ENCODE measurements at regions not wholly inside any gene's neighbourhood (a gene's known extent, or its start where the extent isn't known, plus 50 kb on each side); places are given as distances from the start of the nearest gene placed in this dataset.
"Not testable (repeated sequence)": the region's sequence is repeated elsewhere in the genome, so short reads cannot be mapped to it uniquely, and the experiment has no call there.

DNA sequence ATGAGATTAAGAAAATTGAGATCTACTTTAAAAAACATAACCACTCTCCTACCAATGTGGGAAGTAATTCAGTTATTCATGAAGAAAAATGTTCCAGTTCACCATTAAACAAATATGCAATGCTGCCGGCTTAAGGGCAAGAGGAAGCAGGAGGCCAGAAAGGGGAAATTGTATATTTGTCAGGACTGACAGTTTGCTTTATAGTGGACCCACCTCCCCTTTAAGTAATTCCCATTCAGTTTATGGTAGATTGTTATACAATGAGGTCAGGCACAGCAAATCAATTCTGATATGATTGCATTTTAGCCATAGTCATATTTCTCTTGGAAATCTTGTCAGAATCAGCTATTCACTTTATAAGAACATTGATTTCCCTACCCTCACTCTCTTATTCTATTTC lies 547.8 kb downstream of the FRK start:
- no peaks in the 10 kb centered on the region for H3K4me1 Mint-ChIP-seq
- H3K27me3 Mint-ChIP-seq: no peaks in the 10 kb centered on the region
- H3K9me3 Mint-ChIP-seq: peaks cover 2% of the 10 kb centered on the region
- no peak overlapping the region for H3K27ac Mint-ChIP-seq
- no peaks in the 10 kb centered on the region for H3K36me3 Mint-ChIP-seq
- POLR2A ChIA-PET: no interaction called here
- ATAC-seq (ENCODE audit: low read depth) (no peak), DNase-seq (no peak)
- no peak overlapping the region for H3K4me3 Mint-ChIP-seq

GRCh38 chr6:115511771-115512170 lies 548.9 kb downstream of the FRK start:
- DNase-seq (no peak), ATAC-seq (ENCODE audit: low read depth) (no peak)
- no peak overlapping the region for H3K27ac Mint-ChIP-seq
- POLR2A ChIA-PET: no interaction called here
- no peaks in the 10 kb centered on the region for H3K27me3 Mint-ChIP-seq
- H3K4me3 Mint-ChIP-seq: no peak overlapping the region
- H3K36me3 Mint-ChIP-seq: no peaks in the 10 kb centered on the region
- H3K4me1 Mint-ChIP-seq: no peaks in the 10 kb centered on the region
- peaks cover 2% of the 10 kb centered on the region for H3K9me3 Mint-ChIP-seq

DNA sequence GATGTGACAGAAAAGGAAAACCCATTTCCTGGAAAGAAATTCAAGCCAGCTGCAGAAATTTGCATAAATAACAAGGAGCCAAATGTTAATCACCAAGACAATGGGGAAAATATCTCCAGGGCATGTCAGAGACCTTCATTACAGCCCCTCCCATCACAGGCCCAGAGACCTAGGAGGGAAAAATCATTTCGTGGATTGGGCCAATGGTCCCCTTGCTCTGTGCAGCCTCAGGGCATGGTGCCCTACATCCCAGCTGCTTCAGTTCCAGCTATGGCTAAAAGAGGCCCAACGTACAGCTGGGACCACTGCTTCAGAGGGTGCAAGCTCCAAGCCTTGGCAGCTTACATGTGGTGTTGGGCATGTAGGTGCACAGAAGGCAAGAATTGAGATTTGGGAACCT lies 558.3 kb downstream of the FRK start:
- DNase-seq; H3K9me3 Mint-ChIP-seq; H3K27me3 Mint-ChIP-seq; H3K27ac Mint-ChIP-seq; POLR2A ChIA-PET; ATAC-seq (ENCODE audit: low read depth); H3K36me3 Mint-ChIP-seq; H3K4me3 Mint-ChIP-seq; H3K4me1 Mint-ChIP-seq: not testable (repeated sequence)

DNA sequence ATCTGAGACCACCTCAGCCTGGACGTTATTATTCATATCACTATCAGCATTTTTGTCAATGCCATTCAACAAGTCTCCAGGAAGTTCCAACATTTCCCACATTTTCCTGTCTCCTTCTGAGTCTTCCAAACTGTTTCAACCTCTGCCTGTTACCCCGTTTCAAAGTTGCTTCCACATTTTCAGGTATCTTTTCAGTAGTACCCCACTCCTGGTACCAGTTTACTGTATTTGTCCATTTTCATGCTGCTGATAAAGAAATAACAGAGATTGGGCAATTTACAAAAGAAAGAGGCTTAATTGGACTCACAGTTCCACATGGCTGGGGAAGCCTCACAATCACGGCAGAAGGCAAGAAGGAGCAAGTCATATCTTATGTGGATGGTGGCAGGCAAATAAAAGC lies 565.5 kb downstream of the FRK start:
- POLR2A ChIA-PET: no interaction called here
- Mint-ChIP-seq H3K36me3 (no peaks in the 10 kb centered on the region), H3K27me3 (no peaks in the 10 kb centered on the region), H3K9me3 (peaks cover 6% of the 10 kb centered on the region), H3K4me1 (no peaks in the 10 kb centered on the region), H3K4me3 (no peak overlapping the region), H3K27ac (no peak overlapping the region)
- ATAC-seq (ENCODE audit: low read depth) (no peak), DNase-seq (no peak)

DNA sequence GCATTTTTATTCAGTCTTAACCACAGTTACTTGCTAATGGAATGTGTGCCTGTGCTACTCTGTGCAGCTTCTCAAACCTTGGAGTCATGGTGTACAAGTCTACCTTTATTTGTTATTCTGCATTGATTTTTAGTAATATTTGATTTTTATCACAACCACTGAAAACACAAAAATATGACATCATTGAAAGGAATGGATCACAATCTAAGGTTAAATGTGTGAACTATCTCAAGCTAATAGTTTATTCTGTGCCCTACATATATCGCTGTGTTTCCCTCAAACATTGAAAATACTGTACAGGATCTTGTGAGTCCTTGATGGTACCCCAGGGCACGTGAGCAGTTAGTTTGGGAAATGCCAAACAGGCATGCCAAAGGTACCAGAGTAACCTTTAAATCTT lies 573.4 kb downstream of the FRK start:
- POLR2A ChIA-PET: no interaction called here
- H3K4me3 Mint-ChIP-seq: no peak overlapping the region
- H3K36me3 Mint-ChIP-seq: no peaks in the 10 kb centered on the region
- H3K27ac Mint-ChIP-seq: no peak overlapping the region
- peaks cover 2% of the 10 kb centered on the region for H3K9me3 Mint-ChIP-seq
- DNase-seq (no peak), ATAC-seq (ENCODE audit: low read depth) (no peak)
- no peaks in the 10 kb centered on the region for H3K4me1 Mint-ChIP-seq
- no peaks in the 10 kb centered on the region for H3K27me3 Mint-ChIP-seq

DNA sequence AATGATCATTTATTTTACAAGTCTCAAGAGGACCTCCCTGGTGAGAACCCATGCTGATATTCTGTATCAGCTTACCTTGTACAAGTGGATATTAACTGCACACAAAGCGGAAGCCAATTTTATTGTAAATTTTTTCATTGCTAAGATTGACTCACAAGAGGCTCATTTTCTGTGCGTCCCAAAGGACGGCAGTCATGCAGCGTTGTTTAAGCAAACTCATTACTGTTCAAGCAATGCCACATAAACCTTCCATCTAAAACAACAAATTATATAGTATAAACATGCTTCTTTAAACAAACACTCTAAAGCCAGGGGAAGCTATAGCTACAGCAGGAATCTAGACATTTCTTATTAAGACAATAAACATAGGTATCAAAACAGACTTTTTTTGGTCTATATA lies 575.3 kb downstream of the FRK start:
- no peak for DNase-seq
- Mint-ChIP-seq H3K4me3 (no peak overlapping the region), H3K27me3 (no peaks in the 10 kb centered on the region), H3K9me3 (peaks cover 2% of the 10 kb centered on the region), H3K4me1 (no peaks in the 10 kb centered on the region), H3K36me3 (no peaks in the 10 kb centered on the region), H3K27ac (no peak overlapping the region)
- no peak for ATAC-seq (ENCODE audit: low read depth)
- POLR2A ChIA-PET: no interaction called here

DNA sequence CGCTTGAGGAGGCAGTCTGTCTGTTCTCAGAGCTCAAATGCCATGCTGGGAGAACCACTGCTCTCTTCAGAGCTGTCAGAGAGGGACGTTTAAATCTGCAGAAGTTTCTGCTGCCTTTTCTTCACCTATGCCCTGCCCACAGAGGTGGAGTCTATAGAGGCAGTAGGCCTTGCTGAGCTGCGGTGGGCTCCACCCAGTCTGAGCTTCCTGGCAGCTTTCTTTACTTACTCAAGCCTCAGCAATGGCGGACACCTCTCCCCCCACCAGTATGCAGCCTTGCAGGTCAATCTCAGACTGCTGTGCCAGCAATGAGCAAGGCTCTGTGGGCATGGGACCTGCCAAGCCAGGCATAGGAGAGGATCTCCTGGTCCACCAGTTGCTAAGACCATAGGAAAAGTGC lies 580.1 kb downstream of the FRK start:
- ATAC-seq (ENCODE audit: low read depth); POLR2A ChIA-PET; H3K9me3 Mint-ChIP-seq; H3K36me3 Mint-ChIP-seq; DNase-seq; H3K4me1 Mint-ChIP-seq; H3K27ac Mint-ChIP-seq; H3K27me3 Mint-ChIP-seq; H3K4me3 Mint-ChIP-seq: not testable (repeated sequence)

DNA sequence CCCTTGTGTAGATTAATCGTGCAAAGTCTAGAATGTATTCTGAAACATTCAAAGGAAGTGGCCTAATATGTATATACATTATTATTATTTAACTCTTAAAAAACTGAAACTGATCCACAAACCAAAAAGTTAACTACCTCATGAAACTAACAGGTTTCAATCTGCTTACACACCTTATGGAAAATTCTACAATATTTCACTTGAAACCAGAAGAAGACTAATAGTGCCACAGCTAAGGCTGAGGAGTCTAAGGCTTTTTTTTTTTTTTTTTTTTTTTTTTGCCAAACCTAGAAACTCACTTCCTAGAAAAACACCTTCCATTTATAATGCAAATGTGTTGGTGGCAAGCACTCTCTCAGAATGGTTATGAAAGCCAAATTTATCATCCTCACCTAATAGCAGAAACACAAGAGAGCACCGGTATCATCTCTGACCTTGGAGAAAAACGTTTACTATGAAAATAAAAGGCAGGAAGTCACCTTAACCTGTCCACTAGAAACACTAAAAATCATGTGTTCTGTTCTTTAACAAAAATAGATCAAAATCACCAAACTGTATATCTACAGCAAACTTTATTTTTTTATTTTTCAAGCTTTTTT lies 586.1 kb downstream of the FRK start:
- Mint-ChIP-seq H3K27me3 (no peaks in the 10 kb centered on the region), H3K4me3 (no peak overlapping the region), H3K9me3 (no peaks in the 10 kb centered on the region), H3K36me3 (no peaks in the 10 kb centered on the region), H3K27ac (no peak overlapping the region), H3K4me1 (no peaks in the 10 kb centered on the region)
- no peak for DNase-seq
- ATAC-seq (ENCODE audit: low read depth): no peak
- POLR2A ChIA-PET: no interaction called here

GRCh38 chr6:115468272-115469005 lies 592.3 kb downstream of the FRK start:
- POLR2A ChIA-PET: no interaction called here
- no peak for ATAC-seq (ENCODE audit: low read depth)
- no peaks in the 10 kb centered on the region for H3K36me3 Mint-ChIP-seq
- no peak overlapping the region for H3K4me3 Mint-ChIP-seq
- H3K27me3 Mint-ChIP-seq: no peaks in the 10 kb centered on the region
- H3K9me3 Mint-ChIP-seq: peaks cover 8% of the 10 kb centered on the region
- no peaks in the 10 kb centered on the region for H3K4me1 Mint-ChIP-seq
- no peak for DNase-seq
- no peak overlapping the region for H3K27ac Mint-ChIP-seq

GRCh38 chr6:115467726-115468125 lies 593.0 kb downstream of the FRK start:
- POLR2A ChIA-PET: no interaction called here
- DNase-seq (no peak), ATAC-seq (ENCODE audit: low read depth) (no peak)
- H3K4me3 Mint-ChIP-seq: no peak overlapping the region
- no peak overlapping the region for H3K27ac Mint-ChIP-seq
- no peaks in the 10 kb centered on the region for H3K27me3 Mint-ChIP-seq
- H3K4me1 Mint-ChIP-seq: no peaks in the 10 kb centered on the region
- no peaks in the 10 kb centered on the region for H3K36me3 Mint-ChIP-seq
- peaks cover 8% of the 10 kb centered on the region for H3K9me3 Mint-ChIP-seq

DNA sequence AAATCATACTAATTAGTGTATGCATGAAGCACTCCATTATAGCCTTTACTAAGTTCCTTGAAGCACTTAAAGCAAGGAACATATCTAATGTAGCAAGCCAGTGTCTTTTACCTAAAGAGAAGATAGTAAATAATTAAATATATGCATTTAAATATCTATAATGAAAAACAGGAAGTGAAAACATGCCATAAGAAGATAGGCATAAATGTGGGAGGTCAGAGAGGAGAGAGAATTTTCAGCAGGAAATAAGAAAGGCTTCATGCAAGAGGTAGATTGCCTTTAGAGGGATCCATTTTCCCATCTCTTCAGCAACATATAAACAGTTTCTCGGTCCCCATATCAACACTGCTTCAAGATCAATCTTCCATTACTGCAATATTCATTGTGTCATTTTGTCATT lies 599.8 kb downstream of the FRK start:
- Mint-ChIP-seq H3K4me1 (no peaks in the 10 kb centered on the region), H3K27ac (no peak overlapping the region)
- POLR2A ChIA-PET: no interaction called here

GRCh38 chr6:115456848-115457247 lies 603.8 kb downstream of the FRK start:
- POLR2A ChIA-PET: no interaction called here
- Mint-ChIP-seq H3K27ac (no peak overlapping the region), H3K27me3 (no peaks in the 10 kb centered on the region), H3K4me3 (no peak overlapping the region), H3K4me1 (no peaks in the 10 kb centered on the region), H3K9me3 (peaks cover 2% of the 10 kb centered on the region), H3K36me3 (no peaks in the 10 kb centered on the region)
- no peak for DNase-seq
- ATAC-seq (ENCODE audit: low read depth): no peak

More for the DNA sequence above, 599.8 kb downstream of the FRK start:
- no peaks in the 10 kb centered on the region for H3K36me3 Mint-ChIP-seq
- no peaks in the 10 kb centered on the region for H3K27me3 Mint-ChIP-seq
- peaks cover 2% of the 10 kb centered on the region for H3K9me3 Mint-ChIP-seq
- ATAC-seq (ENCODE audit: low read depth) (no peak), DNase-seq (no peak)
- no peak overlapping the region for H3K4me3 Mint-ChIP-seq

- no peak overlapping the region for H3K4me3 Mint-ChIP-seq
- no peak for ATAC-seq (ENCODE audit: low read depth)
- no peaks in the 10 kb centered on the region for H3K9me3 Mint-ChIP-seq
- POLR2A ChIA-PET: no interaction called here
- no peak for DNase-seq
- H3K27me3 Mint-ChIP-seq: no peaks in the 10 kb centered on the region
- no peaks in the 10 kb centered on the region for H3K36me3 Mint-ChIP-seq
- H3K27ac Mint-ChIP-seq: no peak overlapping the region
- H3K4me1 Mint-ChIP-seq: no peaks in the 10 kb centered on the region
Observed at GRCh38 chr6:115443825-115444478, 616.7 kb downstream of the FRK start.

GRCh38 chr6:115442323-115442722 lies 618.4 kb downstream of the FRK start:
- Mint-ChIP-seq H3K9me3 (peaks cover 1% of the 10 kb centered on the region), H3K27me3 (no peaks in the 10 kb centered on the region), H3K27ac (no peak overlapping the region), H3K36me3 (no peaks in the 10 kb centered on the region), H3K4me3 (no peak overlapping the region), H3K4me1 (no peaks in the 10 kb centered on the region)
- POLR2A ChIA-PET: no interaction called here
- ATAC-seq (ENCODE audit: low read depth): no peak
- DNase-seq: no peak
